Fibroblast of skin of scalp (primary cell): ENCODE measurements at regions not wholly inside any gene's neighbourhood (a gene's known extent, or its start where the extent isn't known, plus 50 kb on each side); places are given as distances from the start of the nearest gene placed in this dataset.
"Not testable (repeated sequence)": the region's sequence is repeated elsewhere in the genome, so short reads cannot be mapped to it uniquely, and the experiment has no call there.

Experiments
- DNase-seq: peaks from one replicate; pipeline ENCODE4 v3.0.0-alpha.2; 2013

DNA sequence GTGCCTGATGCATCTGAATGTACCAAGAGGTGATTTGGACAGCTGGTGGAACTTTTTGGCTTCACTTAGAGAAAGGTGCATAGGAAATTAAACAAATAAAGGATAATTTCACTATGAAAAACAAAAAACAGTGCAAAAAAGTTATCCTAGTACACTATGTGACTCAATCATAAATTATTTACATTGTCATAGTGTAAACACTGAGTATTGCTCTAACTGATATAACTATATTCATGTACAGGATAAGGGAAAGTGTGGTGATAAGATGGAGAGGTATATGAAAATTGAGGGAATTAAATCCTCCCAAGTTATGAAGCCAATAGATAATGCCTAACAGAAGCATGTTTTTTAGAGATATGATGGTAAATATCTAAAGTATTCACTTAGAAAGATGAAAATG is 50.2 kb upstream of the CPNE4 start:
- DNase-seq: no peak

DNA sequence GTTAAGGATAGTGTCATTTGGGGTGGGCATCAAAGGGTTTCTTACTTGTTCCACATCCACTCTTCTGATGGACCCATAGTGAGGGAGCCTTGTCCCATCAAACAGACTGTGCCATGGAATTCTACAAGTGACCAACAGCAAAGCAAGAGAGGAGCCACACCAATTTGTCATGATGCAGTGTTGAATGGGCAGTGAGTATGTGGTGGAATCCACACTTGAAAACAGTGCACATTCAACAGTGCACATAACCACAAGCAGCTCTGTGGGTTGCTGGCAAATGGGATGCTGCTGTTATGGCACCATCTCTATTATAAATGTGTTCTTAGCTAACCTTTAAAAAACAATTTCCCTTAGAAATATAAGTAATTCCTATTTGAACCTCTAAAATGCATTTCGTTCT is 52.5 kb upstream of the CPNE4 start:
- DNase-seq: no peak

DNA sequence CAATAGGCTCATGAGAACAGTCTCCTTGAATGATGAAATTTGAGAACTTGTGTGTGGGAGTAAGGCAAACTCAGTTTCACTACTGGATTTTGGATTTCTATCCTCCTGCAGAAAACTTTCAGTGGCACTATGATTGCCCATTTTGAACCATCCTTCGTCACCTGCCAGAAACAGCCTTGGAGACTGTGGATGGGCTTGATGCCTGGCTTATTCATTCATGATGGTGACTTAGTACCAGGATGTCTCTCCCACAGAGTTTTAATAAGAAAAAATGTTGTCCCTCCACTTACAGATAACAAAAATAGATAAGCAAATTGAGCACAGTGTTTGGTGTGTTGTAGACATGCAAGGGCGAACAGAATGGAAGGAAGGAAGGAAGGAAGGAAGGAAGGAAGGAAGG is 53.5 kb upstream of the CPNE4 start:
- no peak for DNase-seq

DNA sequence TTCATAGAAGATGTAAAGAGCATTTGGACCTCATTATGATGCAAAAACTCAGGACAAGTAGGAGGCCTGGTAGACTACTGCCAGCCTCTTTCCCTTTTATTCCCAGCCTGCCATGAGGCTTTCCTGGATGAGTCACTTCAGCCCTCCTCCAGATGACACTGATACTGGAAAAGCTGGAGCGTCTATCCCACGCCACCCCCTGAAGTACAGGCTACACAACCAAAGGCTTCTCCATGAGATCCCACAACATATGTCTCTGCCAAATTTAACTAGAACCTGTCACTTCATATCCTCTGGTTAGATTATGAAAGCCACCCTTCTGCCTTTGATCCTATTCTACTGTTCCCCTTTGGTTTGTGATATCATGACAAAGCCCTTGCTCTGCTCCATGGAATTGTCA is 56.1 kb upstream of the CPNE4 start:
- peak; percentile 4 for DNase-seq

DNA sequence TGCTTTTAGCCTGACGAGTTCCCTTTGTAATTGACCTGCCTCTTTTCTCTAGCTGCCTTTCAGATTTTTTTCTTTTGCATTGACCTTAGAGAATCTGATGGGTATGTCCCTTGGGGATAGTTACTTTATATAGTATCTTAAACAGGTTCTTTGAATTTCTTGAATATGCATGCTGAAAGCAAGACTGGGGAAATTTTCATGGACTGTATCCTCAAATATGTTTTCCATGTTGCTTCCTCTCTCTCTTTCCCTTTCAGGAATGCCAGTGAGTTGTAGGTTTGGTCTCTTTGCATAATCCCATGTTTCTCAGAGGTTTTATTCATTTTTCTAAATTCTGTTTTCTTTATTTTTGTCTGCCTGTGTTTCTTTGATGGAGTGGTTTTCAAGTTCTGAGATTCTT is 81.8 kb upstream of the CPNE4 start:
- DNase-seq: no peak

DNA sequence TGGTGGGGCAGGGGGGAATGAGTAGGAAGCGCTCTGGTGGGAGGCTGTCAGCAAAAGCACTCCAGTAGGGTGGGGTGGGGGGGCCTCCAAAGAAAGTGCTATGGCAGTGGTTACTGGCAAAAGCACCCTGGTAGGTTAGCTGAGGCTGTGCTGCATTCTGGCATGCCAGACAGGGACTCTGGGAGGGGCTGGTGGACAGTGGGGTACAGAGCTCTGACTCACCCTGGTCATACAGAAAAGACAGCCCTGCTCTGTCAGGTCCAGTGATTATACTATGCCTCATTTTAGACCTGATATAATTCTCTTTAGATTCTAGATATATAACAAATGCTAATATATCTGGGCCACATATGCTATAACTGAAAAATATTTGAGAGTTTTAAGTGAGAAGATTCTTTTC is 82.8 kb upstream of the CPNE4 start:
- no peak for DNase-seq

DNA sequence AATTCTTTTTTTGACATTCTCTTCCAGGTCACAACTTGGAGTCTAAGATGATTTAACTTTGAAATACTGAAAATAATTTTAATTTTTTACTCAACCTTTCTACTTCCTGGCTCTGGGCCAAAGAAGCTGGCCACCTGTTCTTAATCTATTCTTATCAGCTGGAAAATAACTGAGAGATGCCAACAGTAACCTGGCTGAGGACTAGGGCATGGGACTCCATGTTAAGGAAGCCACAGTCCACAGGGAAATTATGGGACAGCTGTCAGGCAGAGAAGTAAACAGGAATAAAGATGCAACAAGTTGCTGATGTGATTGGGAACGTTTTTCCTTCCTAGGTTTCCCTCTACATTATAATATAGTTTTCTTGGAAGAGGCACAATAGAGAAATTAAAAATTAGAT is 84.7 kb upstream of the CPNE4 start:
- no peak for DNase-seq

DNA sequence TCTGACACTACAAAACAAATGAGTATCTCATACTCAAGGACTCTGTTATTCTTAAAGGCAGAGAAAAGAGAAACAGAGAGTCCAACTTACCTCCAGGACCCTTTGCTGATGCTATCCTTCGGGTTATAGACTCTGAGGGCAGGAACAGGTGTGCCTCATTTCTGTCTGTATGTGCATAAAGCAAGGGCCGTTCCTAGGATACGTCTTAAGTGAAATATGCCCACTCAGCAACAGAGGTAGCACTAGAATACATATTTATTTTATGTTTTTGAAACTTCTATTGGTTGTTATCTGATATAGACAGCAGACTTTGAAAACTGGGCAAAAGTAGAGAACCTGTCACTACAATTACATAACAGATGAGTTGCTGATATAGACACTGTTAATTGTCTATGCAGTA is 89.3 kb upstream of the CPNE4 start:
- no peak for DNase-seq

DNA sequence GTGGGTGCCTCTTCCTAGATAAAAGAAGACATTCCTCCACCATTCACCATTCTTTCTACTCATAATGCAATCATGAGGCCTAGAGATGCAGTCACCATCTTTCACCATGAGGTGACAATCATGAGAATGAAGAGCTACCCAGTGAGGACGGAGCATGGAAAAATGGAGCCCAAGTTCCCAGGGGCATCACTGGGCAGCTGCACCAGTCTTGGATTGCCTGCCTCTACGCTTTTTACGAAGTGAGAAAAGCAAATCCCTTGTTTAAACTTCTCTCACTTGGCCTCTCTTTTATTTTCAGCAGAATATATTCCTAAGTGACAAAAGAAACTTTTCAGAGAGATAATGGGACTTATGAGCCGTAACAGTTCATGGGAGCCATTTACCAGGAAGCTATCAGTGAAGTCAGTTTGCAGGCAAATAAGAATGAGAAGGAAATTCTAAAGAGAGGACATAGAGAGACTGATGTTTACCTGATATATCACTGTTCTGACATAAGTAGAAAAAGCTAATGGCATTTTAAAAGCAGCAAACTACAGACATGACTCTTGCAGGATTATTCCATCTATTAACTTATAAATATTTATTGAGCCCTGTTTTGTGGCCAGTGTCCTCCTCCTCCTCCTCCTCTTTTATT is 90.0 kb upstream of the CPNE4 start:
- no peak for DNase-seq

DNA sequence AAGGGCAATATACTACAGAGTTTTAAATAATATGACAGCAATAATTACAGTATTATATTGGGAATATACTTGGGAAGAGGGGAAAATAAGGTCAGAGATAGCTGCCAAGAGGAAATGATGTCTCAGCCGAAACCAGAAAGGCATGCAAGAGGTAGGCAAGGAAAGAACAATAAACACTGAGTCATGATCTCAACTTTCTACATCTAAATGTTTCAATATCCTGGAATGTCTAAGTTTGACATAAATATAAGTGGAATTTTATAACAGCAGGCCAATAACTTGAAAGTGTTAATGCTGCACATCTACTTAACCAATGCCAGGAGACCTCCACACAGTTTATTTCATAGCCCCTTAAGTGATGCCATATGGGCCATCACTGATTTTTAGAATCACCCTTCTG is 99.8 kb upstream of the CPNE4 start:
- peak; percentile 89 for DNase-seq

DNA sequence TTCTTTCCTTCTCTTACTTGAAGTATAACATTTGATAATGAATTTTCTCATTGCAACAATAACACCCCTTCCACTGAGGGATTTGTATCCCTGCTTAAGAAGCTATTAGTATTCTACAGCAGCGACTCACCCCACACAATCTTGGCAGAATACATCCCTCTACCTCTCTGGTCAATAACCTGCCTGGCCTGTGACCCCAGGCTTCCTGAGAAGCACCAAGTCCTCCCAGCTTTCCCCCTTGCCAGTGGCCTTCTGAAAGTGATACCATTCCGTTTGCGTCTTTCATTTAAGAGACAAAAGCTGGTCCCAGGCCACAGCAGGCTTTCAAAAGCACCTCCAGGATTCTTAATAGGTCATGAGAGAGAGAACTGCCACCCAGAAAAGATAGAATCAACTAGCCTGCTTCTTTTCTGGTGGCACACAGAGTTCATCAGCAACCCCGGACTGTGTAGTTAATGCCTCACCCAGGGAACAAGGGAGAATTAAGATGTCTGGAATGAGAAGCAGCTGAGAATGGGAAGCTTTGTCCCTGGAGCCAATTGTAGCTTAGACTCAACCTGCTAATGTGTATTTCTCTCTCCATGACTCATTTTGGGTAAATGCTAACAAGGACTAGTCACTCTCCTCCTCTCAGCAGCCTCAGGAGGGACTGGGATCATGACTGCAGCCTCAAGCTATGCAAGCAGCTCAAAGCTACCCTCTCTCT is 101.0 kb upstream of the CPNE4 start:
- peak; percentile 98 for DNase-seq

DNA sequence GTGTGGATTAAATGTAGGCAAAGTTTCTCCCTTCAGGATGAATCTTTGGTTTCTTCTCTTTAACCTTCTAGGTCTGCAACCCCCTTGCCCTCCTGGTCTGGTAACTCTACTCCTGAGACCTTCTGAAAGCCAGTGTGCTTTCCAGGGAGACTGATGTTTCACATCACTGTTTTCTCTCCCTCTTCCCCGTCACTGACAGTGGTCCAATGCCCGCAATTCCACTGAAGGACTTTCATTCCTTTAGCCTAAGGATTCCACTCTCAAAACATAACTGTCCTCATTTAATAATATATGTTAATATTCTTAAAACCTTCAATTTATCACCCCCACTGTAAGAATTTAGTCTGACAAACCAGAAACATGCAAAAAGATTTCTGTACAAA is 101.5 kb upstream of the CPNE4 start:
- DNase-seq: no peak

DNA sequence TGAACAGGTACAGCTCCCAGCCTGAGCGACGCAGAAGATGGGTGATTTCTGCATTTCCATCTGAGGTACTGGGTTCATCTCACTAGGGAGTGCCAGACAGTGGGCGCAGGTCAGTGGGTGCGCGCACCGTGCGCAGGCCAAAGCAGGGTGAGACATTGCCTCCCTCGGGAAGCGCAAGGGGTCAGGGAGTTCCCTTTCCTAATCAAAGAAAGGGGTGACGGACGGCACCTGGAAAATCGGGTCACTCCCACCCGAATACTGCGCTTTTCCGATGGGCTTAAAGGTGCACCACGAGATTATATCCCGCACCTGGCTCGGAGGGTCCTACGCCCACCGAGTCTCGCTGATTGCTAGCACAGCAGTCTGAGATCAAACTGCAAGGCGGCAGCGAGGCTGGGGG is 102.1 kb upstream of the CPNE4 start:
- DNase-seq: not testable (repeated sequence)

DNA sequence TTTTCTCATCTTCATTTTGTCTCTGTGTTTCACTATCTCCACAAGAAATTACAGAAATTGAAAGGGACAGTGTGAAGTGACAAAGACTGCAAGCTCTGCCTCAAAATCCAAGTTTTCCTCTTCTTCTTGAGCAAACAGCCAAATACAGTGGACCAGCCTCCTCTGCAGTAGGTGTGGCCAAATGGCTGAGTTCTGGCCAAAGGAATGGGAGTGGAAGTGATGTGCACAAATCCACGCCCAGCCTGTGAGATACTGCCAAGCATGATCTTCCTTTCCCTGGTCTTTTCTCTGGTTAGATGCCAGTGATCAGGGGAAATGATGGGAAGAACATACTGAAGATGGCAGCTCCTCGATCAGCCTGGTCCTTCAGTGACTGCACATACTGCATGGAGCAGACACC is 111.0 kb upstream of the CPNE4 start:
- DNase-seq: no peak

DNA sequence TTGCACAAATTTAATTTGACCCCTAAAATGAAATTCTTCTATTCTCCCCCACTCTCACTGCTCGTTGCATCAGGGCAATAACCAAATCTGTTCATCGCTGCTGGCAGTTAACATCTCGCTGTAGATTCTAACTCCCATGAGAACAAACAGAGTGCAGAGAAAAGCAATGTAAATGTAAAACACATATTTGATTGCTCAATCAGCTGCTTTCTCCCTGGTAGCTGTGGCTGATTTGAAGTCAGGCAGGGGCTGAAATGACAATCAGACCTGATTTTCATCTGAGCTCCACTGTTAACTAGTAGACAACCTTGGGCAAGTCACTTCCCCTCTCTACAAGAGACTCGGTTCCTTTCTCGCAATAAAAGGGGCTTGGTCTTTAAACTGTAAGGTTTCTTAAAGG is 119.8 kb upstream of the CPNE4 start:
- no peak for DNase-seq

DNA sequence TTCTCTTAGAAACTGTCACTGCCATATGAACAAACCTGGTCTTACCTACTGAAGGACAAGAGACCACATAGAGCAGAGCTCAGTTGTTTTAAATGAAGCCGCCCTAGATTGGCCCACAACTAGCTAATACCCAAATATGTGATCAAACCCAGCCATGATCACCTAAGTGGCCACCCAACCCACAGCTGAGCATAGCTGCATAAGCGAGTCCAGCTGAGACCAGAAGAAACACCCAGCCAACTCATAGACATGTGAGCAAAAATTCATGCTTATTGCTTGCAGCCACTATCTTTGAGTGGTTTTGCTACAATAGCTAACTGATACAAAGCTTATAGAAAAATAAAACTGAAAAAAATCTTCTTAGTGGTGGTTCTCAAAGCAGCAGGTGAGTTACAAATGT is 124.3 kb upstream of the CPNE4 start:
- DNase-seq: no peak

DNA sequence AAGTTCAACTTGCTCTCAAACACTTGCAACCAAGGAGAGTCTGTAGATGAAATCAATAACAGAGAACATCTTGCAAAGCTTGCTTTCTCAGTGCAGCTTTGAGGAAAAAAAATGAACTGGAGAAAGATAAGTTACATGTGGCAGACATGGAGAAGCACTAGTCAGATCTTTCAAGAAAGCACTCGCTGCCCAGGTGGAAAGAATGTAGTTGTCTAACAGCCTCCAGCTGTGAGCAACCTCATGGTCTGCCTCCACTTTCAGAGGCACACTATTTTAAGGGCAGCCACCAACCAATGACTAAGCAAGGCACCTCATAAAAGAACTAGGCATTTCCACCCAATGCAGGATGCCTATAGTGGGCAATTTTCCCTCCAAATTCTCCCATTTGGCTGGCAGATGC is 125.4 kb upstream of the CPNE4 start:
- DNase-seq: no peak

DNA sequence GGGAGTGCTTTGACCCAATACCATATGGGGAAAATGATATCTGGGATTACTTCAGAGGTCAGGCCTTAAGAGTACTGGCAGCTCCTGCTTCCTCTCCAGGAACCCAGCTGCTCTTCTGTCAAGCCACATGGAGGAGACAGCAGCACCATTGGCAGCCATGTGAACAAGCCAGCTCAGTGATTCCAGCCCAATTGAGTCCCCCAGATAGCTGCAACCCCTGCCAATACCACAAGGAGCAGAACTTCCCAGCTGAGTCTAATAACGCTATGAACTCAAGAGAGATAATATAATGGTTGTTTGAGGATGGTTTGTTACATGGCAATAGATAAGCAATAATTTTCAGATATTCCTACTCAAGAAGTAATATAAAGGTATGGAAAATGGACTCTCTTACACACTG is 126.8 kb upstream of the CPNE4 start:
- no peak for DNase-seq

DNA sequence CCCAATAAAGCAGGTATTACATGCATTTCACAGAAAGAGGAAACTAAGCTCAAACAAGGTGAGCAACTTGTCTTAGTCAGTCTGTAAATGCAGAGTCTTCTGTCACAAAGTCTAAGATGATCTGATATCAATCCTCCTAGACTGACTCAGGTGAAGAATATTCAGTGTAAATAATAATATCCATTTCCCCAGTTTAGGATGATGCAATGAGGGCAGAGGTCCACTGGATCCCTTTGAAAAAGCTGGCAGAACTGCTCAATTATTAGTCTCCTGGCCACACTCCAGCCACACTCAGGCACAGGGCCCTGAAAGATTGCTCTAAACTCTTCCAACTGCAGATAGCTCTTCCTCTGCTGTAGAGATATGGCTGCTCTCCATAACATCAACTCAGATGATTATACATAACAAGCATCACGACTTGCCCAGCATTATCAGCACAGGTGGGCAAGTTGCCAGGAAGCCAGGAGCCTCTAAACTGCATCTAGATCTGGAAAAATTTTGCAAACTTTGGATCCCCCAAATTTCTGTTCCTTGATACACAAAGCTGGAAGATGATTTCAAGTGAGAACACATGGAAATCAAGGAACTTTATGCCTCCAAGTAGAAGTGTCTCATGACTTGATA is 129.8 kb upstream of the CPNE4 start:
- DNase-seq: no peak

DNA sequence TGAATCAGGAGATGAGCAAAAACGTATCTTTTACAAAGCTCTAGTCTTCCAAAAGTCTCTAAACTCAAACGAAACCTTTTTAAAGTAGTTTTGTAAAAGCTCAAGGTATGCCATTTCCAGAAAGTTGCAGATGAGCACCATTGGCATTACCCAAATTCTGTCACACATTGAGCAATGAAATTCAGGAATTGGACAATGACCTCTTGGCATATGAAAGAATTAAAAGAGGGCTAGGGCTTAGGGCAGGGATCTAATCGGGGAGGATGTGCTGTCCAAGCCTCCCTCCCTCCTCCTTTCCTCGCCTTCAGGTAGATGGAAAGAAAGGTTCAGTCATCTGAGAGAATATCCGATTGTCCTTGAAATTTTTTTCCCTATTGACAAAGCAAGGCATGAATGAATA is 133.1 kb upstream of the CPNE4 start:
- DNase-seq: no peak

DNA sequence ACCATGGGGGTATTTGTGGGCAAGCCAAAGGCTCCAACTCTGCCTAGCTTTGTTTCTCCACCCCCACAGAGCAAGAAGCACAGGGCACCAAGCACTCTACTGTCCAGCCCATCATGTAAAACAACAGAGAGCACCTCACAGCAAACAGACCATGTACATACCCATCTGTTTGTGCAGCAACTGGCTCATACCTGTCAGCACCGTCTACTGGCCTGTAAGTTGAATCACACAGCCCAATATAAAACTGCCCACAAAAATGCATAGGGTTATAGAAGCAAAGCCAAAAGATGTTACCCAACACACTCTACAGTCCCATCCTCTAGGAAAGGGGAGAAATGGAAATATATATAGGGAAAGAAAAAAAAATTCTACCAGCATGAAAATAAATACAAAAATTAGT is 139.7 kb upstream of the CPNE4 start:
- DNase-seq: no peak

DNA sequence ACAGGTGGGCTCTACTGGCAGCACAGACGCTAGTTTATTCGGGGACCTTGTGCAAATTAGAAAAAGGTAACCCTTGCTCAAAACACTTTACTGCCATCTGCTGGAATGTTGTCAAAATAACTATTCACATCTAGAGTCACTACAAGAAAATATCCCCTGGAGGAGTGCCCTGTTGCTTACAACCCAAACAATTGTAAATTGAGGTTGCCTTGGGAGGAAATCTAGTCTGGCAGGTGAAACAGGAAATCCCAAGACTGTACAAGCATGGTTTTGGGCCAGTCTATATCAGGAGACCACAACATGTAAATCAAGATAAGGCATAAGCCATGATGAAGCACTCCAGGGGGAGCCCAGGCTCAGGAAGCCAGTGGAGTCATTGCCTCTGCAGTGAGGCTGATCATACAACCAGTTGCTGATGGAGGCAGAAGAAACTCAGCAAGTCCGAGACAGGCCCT is 136.8 kb upstream of the ACP3 start:
- peak; percentile 59 for DNase-seq

DNA sequence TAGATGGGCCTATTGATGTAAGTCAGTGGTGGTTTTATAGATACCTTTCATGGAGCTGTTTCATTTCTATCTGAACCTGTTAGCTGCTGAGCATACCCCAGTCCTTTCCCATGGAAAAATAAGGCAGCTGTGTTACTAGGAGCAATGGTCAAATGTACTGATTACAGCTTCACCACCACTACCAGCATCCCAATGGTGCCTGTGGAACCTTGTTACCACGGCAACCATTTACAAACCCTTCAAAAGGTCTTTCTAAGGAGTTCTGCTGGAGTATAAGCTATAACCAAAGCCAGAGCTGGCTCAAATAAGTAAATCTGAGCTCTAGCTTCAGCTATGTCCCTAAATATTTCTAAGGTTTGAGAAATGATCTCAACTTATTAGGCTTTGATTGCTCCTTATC is 133.4 kb upstream of the ACP3 start:
- no peak for DNase-seq

DNA sequence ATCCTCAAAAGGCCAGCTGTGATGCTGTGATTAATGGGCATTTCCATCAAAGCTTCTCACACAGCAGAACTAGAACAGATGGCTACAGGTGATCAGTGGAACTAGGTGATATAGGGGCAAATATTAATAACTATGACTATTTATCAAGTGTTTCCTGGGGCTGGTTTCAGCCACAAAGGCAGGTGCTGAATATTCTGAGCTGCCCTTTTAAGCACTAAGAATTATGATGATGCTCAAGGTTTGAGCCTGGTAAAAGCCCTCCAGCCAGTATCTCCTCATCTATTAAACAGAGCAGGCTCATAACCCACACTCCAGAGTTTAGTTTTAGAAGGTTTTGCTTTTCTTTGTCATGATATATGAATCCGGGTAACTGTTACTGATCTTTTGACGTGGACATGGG is 129.5 kb upstream of the ACP3 start:
- no peak for DNase-seq
